Naive thymus-derived CD8-positive, alpha-beta T cell (primary cell): ENCODE measurements at regions not wholly inside any gene's neighbourhood (a gene's known extent, or its start where the extent isn't known, plus 50 kb on each side); places are given as distances from the start of the nearest gene placed in this dataset.

Experiments
- ATAC-seq, 2 donors: fragments of 150-1000 bp; cut with Tn5 transposase in 1 of 2; sonication (Bioruptor Pico), chemical (Tn5 transposase) in 1 of 2; 1 replicate in 1 of 2; 2 replicates in 1 of 2; pipeline ENCODE4 v1.10.0; 2021; ENCODE audit warnings: mild to moderate bottlenecking in 2 of 2, moderate library complexity in 2 of 2
- POLR2A ChIA-PET: fragments of 350-600 bp; sonication (Branson Sonifier 250); formaldehyde crosslinking; loops from one replicate; lab custom pipeline; 2021; ENCODE audit warnings: antibody characterized with exemption; lab: Charles Lee
- DNase-seq, 10 donors: peaks; one replicate each; pipeline versions ENCODE4 v3.0.0 to v3.0.0-alpha.2; 2020 to 2022
- H3K27ac Mint-ChIP-seq, 10 donors: one replicate each; pipeline ENCODE4 v1.8.0; 2020 to 2022; ENCODE audit warnings: mild to moderate bottlenecking in 10 of 10, mixed read lengths in 10 of 10, moderate library complexity in 4 of 10, inconsistent platforms in 1 of 10
- H3K27me3 Mint-ChIP-seq, 5 donors: one replicate each; pipeline ENCODE4 v1.8.0; 2021 to 2022; ENCODE audit warnings: mixed read lengths in 5 of 5
- H3K36me3 Mint-ChIP-seq, 3 donors: one replicate each; pipeline ENCODE4 v1.8.0; 2020 to 2022; ENCODE audit warnings: mixed read lengths in 3 of 3, mild to moderate bottlenecking in 2 of 3, inconsistent platforms in 1 of 3
- H3K4me1 Mint-ChIP-seq, 4 donors: one replicate each; pipeline ENCODE4 v1.8.0; 2021 to 2022; ENCODE audit warnings: mixed read lengths in 4 of 4
- H3K4me3 Mint-ChIP-seq, 10 donors: one replicate each; pipeline ENCODE4 v1.8.0; 2020 to 2022; ENCODE audit warnings: mild to moderate bottlenecking in 10 of 10, mixed read lengths in 10 of 10, moderate library complexity in 6 of 10, inconsistent platforms in 1 of 10
- H3K9me3 Mint-ChIP-seq, 9 donors: one replicate each; pipeline ENCODE4 v1.8.0; 2020 to 2022; ENCODE audit warnings: mixed read lengths in 9 of 9, mild to moderate bottlenecking in 3 of 9, inconsistent platforms in 1 of 9, moderate library complexity in 1 of 9

DNA sequence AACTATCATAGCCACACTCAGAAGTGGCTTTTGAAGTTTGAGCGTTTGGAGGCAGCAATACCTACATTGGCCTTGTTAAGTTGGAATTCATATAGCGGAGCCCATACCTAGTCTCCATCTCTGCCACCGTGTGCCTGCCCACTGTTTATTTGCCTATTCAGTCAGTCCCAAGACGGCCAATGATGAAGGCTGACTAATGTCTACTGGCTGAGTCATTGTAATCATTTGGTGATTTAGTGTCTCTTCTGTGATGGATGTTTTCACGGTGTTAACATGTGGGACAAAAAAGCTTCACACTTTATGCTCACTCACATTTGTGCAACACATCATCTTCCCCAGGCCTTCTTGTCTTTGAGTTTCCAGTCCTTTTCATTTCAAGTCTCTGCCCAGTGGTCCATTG lies 92.6 kb upstream of the PBX1 start:
- peaks cover 0 to 1% (median 0%) of the 10 kb centered on the region in 5 donors for H3K27me3 Mint-ChIP-seq
- peaks cover under 1 to 29% (median 4%) of the 10 kb centered on the region in 9 donors for H3K9me3 Mint-ChIP-seq
- ATAC-seq (no peak), DNase-seq (no peak)
- no peak overlapping the region for H3K27ac Mint-ChIP-seq
- POLR2A ChIA-PET: no interaction called here
- no peak overlapping the region for H3K4me3 Mint-ChIP-seq
- no peaks in the 10 kb centered on the region for H3K4me1 Mint-ChIP-seq
- no peaks in the 10 kb centered on the region for H3K36me3 Mint-ChIP-seq

DNA sequence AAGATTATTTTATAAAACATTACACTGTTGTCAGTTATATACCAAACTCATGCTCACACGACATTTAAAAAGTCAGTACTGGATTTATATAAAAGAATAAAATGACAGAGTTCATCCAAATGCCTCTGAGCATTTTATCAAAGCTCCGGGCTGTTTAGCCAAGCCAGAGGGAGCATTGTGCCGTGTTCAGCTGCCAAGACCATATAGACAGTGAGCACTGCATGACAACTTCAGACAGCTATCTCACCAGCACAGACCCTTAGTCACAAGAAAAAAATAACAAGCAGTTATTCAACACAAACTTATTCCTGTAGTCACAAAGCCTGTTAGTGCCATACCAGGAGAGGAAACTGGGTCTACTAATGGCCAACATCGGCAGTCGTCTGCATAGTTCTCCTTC lies 88.0 kb upstream of the PBX1 start:
- Mint-ChIP-seq H3K27ac (no peak overlapping the region), H3K9me3 (peaks cover 0 to 38% (median 11%) of the 10 kb centered on the region in 9 donors), H3K36me3 (no peaks in the 10 kb centered on the region), H3K4me3 (no peak overlapping the region), H3K27me3 (peaks cover 0 to 8% (median 0%) of the 10 kb centered on the region in 5 donors), H3K4me1 (no peaks in the 10 kb centered on the region)
- DNase-seq: no peak
- ATAC-seq: no peak
- POLR2A ChIA-PET: no interaction called here

DNA sequence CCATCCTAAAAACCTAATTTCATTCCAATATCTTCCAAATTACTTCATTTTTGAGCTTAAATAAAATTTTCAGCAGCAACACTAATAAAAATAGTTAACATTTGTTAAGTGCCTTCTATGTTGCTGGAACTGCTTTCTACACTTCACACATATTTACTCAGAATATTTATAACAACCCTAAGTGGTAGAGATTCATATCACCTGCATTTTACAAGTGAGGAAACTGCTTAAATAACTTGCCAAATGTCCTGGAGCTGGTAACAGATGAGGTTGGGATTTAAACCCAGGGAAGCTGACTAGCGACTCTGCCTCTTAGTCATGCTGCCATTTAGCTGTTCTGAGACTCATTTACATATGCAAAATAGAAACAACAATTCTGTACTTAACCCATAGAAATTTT lies 86.1 kb upstream of the PBX1 start:
- DNase-seq (no peak), ATAC-seq (no peak)
- Mint-ChIP-seq H3K27me3 (peaks cover 0 to 8% (median 0%) of the 10 kb centered on the region in 5 donors), H3K27ac (no peak overlapping the region), H3K4me3 (no peak overlapping the region), H3K9me3 (peaks cover 0 to 29% (median 3%) of the 10 kb centered on the region in 9 donors), H3K4me1 (no peaks in the 10 kb centered on the region), H3K36me3 (no peaks in the 10 kb centered on the region)
- POLR2A ChIA-PET: no interaction called here

DNA sequence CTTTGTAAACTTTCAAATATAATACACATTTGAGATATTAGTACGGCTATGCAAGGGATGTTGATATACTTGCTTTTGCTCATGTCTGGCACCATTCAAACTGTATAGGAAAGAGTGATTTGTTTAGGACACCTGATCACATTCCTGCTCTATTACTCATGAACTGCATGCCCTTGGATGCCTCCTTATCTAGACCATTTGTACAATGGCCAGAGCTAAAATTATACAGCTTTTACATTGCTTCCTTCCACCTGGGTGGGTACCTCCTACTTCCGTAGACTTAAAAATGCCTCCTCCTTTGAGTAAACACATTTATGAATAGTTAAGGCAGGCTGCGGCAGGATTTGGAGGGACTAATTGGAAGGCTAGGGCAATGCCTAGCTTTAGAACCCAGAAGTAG lies 85.4 kb upstream of the PBX1 start:
- Mint-ChIP-seq H3K4me3 (no peak overlapping the region), H3K27me3 (peaks cover 0 to 8% (median 0%) of the 10 kb centered on the region in 5 donors), H3K4me1 (no peaks in the 10 kb centered on the region), H3K27ac (no peak overlapping the region), H3K36me3 (no peaks in the 10 kb centered on the region), H3K9me3 (peaks cover 0 to 28% (median 3%) of the 10 kb centered on the region in 9 donors)
- POLR2A ChIA-PET: no interaction called here
- DNase-seq: no peak
- ATAC-seq: no peak

DNA sequence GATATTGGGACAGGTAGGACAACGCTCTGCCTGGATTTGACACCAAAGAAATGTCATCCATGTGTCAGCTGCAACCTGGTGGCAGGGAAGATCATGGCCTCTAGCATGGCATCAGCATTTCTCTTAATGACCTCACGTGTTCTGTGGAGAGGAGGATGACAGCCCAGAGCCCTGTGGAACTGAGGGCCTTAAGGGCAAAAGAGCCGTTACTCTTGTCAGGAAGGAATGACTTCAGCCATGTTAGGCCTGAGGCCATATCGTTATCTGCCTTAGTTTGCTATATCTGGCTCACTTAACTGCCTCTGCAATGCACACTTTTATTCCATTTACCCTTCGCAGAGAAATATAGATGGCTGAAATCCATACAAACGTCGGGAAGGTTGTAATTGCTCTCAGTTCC lies 83.2 kb upstream of the PBX1 start:
- H3K36me3 Mint-ChIP-seq: no peaks in the 10 kb centered on the region
- H3K9me3 Mint-ChIP-seq: peaks cover 0 to 13% (median 2%) of the 10 kb centered on the region in 9 donors
- DNase-seq: no peak
- no peaks in the 10 kb centered on the region for H3K4me1 Mint-ChIP-seq
- POLR2A ChIA-PET: no interaction called here
- H3K4me3 Mint-ChIP-seq: no peak overlapping the region
- peaks cover 0 to 8% (median 0%) of the 10 kb centered on the region in 5 donors for H3K27me3 Mint-ChIP-seq
- no peak overlapping the region for H3K27ac Mint-ChIP-seq
- no peak for ATAC-seq

DNA sequence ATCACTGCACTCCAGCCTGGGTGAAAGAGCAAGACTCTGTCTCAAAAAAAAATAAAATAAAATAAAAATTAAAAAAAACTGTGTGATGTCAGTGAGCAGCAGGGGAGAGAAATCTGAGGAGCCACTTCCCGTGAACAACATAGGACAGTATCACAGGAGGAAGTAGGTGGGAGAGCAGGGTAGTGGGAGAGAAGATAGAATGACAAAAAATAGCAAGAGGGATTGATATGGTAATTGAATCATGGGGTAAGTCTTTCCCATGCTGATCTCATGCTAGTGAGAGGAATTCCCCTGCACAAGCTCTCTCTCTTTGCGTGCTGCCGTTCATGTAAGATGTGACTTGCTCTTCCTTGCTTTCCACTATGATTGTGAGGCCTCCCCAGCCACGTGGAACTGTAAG lies 81.6 kb upstream of the PBX1 start:
- POLR2A ChIA-PET: no interaction called here
- ATAC-seq: no peak
- peaks cover 0 to 5% (median 0%) of the 10 kb centered on the region in 5 donors for H3K27me3 Mint-ChIP-seq

DNA sequence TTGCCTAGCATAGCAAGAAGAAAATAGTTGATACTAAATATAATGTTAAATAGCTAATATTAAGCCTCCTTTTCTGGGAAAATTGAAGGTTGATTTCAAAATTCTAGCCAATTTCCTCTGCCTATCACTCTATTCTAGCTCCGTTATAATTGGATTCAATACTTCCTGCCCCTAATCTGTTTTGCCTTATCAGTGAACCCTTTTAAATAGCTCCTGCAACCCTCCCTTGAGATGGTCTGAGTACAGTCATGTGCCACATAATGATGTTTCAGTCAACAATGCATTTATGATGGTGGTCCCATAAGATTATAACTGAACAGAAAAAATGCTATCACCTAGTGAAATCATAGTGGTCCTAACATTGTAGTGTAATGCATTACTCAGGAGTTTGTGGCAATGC lies 79.7 kb upstream of the PBX1 start:
- ATAC-seq: no peak
- POLR2A ChIA-PET: no interaction called here
- no peak overlapping the region for H3K4me3 Mint-ChIP-seq
- no peak for DNase-seq
- H3K36me3 Mint-ChIP-seq: no peaks in the 10 kb centered on the region
- peaks cover 0 to 3% (median 0%) of the 10 kb centered on the region in 9 donors for H3K9me3 Mint-ChIP-seq
- H3K27ac Mint-ChIP-seq: no peak overlapping the region
- peaks cover 0 to 5% (median 0%) of the 10 kb centered on the region in 5 donors for H3K27me3 Mint-ChIP-seq
- no peaks in the 10 kb centered on the region for H3K4me1 Mint-ChIP-seq

More for the DNA sequence above, 81.6 kb upstream of the PBX1 start:
- no peak for DNase-seq
- Mint-ChIP-seq H3K27ac (no peak overlapping the region), H3K4me3 (no peak overlapping the region), H3K9me3 (peaks cover 0 to 2% (median under 1%) of the 10 kb centered on the region in 9 donors), H3K36me3 (no peaks in the 10 kb centered on the region), H3K4me1 (no peaks in the 10 kb centered on the region)

DNA sequence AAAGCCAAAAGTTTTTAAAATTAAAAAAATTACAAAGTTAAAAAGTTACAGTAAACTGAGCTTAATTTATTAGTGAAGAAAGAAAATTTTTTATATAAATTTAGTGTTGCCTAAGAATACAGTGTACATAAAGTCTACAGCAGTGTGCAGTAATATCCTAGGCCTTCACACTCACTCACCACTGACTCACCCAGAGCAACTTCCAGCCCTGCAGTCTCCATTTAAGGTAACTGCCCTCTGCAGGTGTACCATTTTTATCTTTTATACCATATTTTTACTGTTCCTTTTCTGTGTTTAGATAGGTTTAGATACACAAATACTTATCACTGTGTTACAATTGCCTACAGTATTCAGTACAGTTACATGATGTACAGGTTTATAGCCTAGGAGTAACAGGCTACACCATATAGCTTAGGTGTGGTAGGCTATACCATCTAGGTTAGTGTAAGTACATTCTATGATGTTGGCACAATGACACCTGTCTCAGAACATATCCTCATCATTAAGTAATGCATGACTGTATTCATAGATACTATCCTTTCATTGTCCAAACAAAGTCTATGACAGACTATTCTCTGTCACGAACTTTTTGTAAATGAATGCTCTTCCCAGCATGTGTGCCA lies 78.6 kb upstream of the PBX1 start:
- peaks cover 0 to 7% (median 0%) of the 10 kb centered on the region in 5 donors for H3K27me3 Mint-ChIP-seq

DNA sequence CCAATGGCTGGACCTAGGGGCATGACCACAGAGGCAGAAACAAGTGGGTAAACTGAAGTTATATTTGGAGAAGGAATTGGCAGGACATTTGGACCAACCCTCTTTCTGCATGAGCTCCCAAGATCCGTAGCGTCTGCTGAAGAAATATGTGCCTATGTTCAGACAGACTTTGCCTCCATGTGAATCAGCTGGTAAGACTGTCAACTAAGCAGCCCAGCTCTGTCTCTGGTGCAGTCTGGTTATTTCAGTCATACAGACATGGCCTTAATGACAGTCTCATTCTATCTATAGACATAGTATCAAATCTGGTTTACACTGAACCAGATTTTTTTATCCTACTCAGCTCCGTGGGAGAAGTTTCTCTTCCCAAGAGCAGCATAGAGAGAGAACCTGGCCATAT lies 63.1 kb upstream of the PBX1 start:
- H3K36me3 Mint-ChIP-seq: peaks cover 0 to 5% (median 0%) of the 10 kb centered on the region in 3 donors
- no peak overlapping the region for H3K4me3 Mint-ChIP-seq
- no peaks in the 10 kb centered on the region for H3K4me1 Mint-ChIP-seq
- H3K9me3 Mint-ChIP-seq: peaks cover 0 to 15% (median 2%) of the 10 kb centered on the region in 9 donors
- H3K27me3 Mint-ChIP-seq: peaks cover 0 to 4% (median 0%) of the 10 kb centered on the region in 5 donors
- H3K27ac Mint-ChIP-seq: no peak overlapping the region
- POLR2A ChIA-PET: no interaction called here
- ATAC-seq: no peak
- no peak for DNase-seq

More for the DNA sequence above, 78.6 kb upstream of the PBX1 start:
- Mint-ChIP-seq H3K9me3 (peaks cover 0 to 3% (median 0%) of the 10 kb centered on the region in 9 donors), H3K4me3 (no peak overlapping the region), H3K4me1 (no peaks in the 10 kb centered on the region), H3K36me3 (no peaks in the 10 kb centered on the region), H3K27ac (no peak overlapping the region)
- DNase-seq: no peak
- POLR2A ChIA-PET: no interaction called here
- no peak for ATAC-seq

DNA sequence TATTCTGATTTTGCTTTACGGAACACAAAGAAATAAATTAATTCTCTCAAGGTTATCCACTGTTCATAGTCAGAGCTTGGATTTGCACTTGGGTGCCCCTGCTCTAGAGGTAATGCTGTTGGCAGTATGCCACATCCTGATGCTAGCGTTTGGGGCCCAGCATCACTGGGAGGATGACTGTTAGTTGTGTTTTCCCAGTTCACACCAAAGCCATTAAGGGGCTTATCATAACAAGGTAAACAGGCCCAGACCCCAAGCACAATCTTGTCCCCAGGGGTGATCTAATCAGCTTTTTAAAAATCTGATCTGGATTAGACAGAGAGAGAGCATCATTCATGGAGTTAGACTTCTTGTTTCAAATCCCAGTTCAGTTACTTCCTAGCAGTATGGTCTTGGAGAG lies 60.2 kb upstream of the PBX1 start:
- no peak for DNase-seq
- H3K27me3 Mint-ChIP-seq: peaks cover 0 to 4% (median 0%) of the 10 kb centered on the region in 5 donors

DNA sequence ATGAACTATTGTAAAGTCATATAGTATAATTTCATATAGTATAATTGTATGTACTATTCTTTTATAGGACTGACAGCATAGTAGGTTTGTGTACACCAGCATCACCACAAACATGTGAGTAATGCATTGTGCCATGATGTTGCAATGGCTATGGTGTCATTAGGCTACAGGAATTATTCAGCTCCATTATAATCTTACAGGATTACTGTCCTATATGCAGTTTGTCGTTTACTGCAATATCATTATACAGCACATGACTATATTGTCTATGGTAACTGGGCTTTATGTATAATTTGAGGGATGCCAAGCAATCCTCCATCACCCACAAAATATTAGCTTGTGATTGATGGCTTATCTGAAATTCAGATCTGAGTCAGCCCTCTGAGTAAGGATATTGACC lies 54.2 kb upstream of the PBX1 start:
- H3K27me3 Mint-ChIP-seq: no peaks in the 10 kb centered on the region
- H3K4me3 Mint-ChIP-seq: no peak overlapping the region
- H3K9me3 Mint-ChIP-seq: peaks cover 7 to 28% (median 16%) of the 10 kb centered on the region in 9 donors
- no peak overlapping the region for H3K27ac Mint-ChIP-seq
- H3K36me3 Mint-ChIP-seq: no peaks in the 10 kb centered on the region
- H3K4me1 Mint-ChIP-seq: no peaks in the 10 kb centered on the region
- DNase-seq: no peak
- POLR2A ChIA-PET: no interaction called here
- ATAC-seq: no peak

More for the DNA sequence above, 60.2 kb upstream of the PBX1 start:
- Mint-ChIP-seq H3K4me3 (no peak overlapping the region), H3K36me3 (peaks cover 0 to 5% (median 0%) of the 10 kb centered on the region in 3 donors), H3K4me1 (no peaks in the 10 kb centered on the region), H3K9me3 (peaks cover 8 to 37% (median 16%) of the 10 kb centered on the region in 9 donors), H3K27ac (no peak overlapping the region)
- POLR2A ChIA-PET: no interaction called here
- no peak for ATAC-seq
